ENCODE measurements at regions not wholly inside any gene's neighbourhood (a gene's known extent, or its start where the extent isn't known, plus 50 kb on each side); places are given as distances from the start of the nearest gene placed in this dataset.

DNA sequence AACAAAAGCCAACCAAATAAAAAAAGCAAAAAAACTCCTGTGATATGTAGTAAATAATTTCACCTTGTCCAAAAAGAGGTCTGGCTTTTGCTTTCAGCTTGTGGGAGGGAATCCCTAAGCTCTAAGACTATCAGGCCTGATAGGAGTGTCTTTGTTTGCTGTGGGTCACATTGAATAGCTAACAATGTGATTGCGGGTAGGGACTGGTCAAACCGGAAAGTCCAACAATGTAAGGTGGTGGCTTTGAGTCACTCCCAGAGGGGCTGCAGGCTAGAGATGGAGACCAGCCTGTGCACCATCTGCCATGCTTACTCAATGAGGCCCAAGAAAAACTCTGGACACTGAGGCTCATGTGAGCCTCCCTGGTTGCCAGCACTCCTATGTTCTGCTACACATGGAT, 192.9 kb downstream of the TFCP2L1 start:
- TF ChIP-seq, protein P1, sequence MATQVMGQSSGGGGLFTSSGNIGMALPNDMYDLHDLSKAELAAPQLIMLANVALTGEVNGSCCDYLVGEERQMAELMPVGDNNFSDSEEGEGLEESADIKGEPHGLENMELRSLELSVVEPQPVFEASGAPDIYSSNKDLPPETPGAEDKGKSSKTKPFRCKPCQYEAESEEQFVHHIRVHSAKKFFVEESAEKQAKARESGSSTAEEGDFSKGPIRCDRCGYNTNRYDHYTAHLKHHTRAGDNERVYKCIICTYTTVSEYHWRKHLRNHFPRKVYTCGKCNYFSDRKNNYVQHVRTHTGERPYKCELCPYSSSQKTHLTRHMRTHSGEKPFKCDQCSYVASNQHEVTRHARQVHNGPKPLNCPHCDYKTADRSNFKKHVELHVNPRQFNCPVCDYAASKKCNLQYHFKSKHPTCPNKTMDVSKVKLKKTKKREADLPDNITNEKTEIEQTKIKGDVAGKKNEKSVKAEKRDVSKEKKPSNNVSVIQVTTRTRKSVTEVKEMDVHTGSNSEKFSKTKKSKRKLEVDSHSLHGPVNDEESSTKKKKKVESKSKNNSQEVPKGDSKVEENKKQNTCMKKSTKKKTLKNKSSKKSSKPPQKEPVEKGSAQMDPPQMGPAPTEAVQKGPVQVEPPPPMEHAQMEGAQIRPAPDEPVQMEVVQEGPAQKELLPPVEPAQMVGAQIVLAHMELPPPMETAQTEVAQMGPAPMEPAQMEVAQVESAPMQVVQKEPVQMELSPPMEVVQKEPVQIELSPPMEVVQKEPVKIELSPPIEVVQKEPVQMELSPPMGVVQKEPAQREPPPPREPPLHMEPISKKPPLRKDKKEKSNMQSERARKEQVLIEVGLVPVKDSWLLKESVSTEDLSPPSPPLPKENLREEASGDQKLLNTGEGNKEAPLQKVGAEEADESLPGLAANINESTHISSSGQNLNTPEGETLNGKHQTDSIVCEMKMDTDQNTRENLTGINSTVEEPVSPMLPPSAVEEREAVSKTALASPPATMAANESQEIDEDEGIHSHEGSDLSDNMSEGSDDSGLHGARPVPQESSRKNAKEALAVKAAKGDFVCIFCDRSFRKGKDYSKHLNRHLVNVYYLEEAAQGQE (IDR thresholded peaks at IDR 0.05; ENCODE audit: insufficient read depth in 1 of 2, low read depth in 2 of 2, low read length in 2 of 2) = no peak
- TF ChIP-seq FOXP2 (optimal IDR thresholded peaks at IDR 0.05; ENCODE audit: borderline replicate concordance, extremely low read depth, extremely low read length, insufficient read depth) (no peak), POLR2AphosphoS5 (IDR thresholded peaks at IDR 0.05; ENCODE audit: low read depth, low read length) (no peak), SIN3A (IDR thresholded peaks at IDR 0.05; ENCODE audit: borderline replicate concordance, insufficient read depth, low read length) (no peak), TAF1 (IDR thresholded peaks at IDR 0.05; ENCODE audit: borderline replicate concordance, insufficient read depth, low read length) (no peak)

DNA sequence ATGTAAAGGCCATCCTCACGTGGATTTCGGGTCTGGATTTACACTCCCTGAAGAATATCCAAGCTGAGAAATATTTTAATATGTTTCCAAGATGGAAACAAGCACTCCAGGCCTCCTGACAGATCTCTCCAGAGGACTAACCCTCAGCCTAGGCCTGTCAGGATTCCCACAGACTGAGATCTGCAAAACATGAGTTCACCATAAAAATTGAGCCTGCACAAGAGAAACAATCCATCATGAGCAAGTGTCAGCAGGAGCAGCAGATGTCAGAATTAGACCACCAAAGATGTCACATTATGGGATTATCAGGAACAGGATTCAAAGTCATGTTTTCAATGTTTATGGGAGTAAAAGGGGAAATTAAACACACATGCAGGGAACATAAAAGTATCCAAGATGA, 191.3 kb downstream of the TFCP2L1 start:
- TF ChIP-seq SIN3A (IDR thresholded peaks at IDR 0.05; ENCODE audit: borderline replicate concordance, insufficient read depth, low read length) (no peak), POLR2AphosphoS5 (IDR thresholded peaks at IDR 0.05; ENCODE audit: low read depth, low read length) (no peak), FOXP2 (optimal IDR thresholded peaks at IDR 0.05; ENCODE audit: borderline replicate concordance, extremely low read depth, extremely low read length, insufficient read depth) (no peak), TAF1 (IDR thresholded peaks at IDR 0.05; ENCODE audit: borderline replicate concordance, insufficient read depth, low read length) (no peak)
- TF ChIP-seq, protein P1 (IDR thresholded peaks at IDR 0.05; ENCODE audit: insufficient read depth in 1 of 2, low read depth in 2 of 2, low read length in 2 of 2) = no peak

DNA sequence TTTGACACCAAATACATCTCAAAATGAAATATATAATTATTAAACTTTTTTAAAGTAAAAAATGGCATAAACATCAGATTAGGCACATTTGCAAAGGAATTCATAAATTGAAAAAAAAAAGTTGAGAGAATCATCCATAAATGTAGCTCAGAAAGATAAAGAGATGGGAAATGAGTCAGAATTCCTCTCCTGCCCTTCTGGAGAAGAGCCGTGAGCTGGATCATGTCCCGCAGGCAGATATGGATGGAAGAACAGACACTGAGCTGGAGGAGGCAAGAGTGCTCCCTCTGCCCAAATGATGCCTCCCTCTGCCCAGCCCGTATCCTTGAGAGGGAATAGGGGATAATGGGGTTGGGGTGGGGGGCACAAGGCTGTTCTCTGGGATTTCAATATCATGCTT, 190.9 kb downstream of the TFCP2L1 start:
- TF ChIP-seq, protein P1 (IDR thresholded peaks at IDR 0.05; ENCODE audit: insufficient read depth in 1 of 2, low read depth in 2 of 2, low read length in 2 of 2) = no peak
- no peak for TF ChIP-seq FOXP2 (optimal IDR thresholded peaks at IDR 0.05; ENCODE audit: borderline replicate concordance, extremely low read depth, extremely low read length, insufficient read depth)
- no peak for TF ChIP-seq TAF1 (IDR thresholded peaks at IDR 0.05; ENCODE audit: borderline replicate concordance, insufficient read depth, low read length)
- no peak for TF ChIP-seq SIN3A (IDR thresholded peaks at IDR 0.05; ENCODE audit: borderline replicate concordance, insufficient read depth, low read length)
- no peak for TF ChIP-seq POLR2AphosphoS5 (IDR thresholded peaks at IDR 0.05; ENCODE audit: low read depth, low read length)

DNA sequence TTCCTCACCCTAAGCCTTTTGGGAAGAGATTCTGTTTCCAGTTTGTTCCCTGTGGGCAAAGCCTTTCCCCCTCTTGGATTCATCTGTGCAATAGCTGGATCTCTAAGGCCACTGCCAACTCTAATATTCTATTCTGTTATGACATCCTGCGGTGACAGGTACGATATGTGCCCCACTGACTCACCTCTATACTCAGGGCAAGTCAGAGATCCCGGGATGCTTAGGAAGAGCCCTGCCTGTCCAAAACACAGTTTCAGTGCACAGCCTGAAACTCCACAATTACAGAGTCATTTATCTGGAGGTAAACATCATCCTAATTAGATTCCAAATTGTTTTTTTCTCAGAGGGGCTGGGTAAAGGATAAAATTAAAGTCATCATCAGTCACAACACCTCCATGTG, 190.2 kb downstream of the TFCP2L1 start:
- no peak for TF ChIP-seq TAF1 (IDR thresholded peaks at IDR 0.05; ENCODE audit: borderline replicate concordance, insufficient read depth, low read length)
- TF ChIP-seq POLR2AphosphoS5 (IDR thresholded peaks at IDR 0.05; ENCODE audit: low read depth, low read length) = no peak
- TF ChIP-seq SIN3A (IDR thresholded peaks at IDR 0.05; ENCODE audit: borderline replicate concordance, insufficient read depth, low read length) = no peak
- TF ChIP-seq FOXP2 (optimal IDR thresholded peaks at IDR 0.05; ENCODE audit: borderline replicate concordance, extremely low read depth, extremely low read length, insufficient read depth) = no peak
- TF ChIP-seq, protein P1 (IDR thresholded peaks at IDR 0.05; ENCODE audit: insufficient read depth in 1 of 2, low read depth in 2 of 2, low read length in 2 of 2) = no peak
